K562 (cell line): ENCODE measurements at regions not wholly inside any gene's neighbourhood (a gene's known extent, or its start where the extent isn't known, plus 50 kb on each side); places are given as distances from the start of the nearest gene placed in this dataset.
A peak's percentile ranks its signal among the peaks of the same experiment; 100 is the strongest.

Experiments used
- ATAC-seq: fragments of 200-7000 bp; cut with Tn5 transposase; 3 replicates; pipeline ENCODE4 v1.9.1; 2020; ENCODE audit warnings: moderate library complexity
- BruUV-seq: library from RNA; stranded (reverse); fragments of 400-500 nt; replicated peaks from 2 replicates; lab custom pipeline; 2021; lab: Mats Ljungman, UMichigan
- CTCF ChIA-PET: fragments of 300-600 bp; formaldehyde crosslinking; extraction: SDS; loops from one replicate; lab custom pipeline; 2021; ENCODE audit warnings: low intra/inter-chr PET ratio; lab: Yijun Ruan, JAX
- POLR2A ChIA-PET: fragments of 300-600, 350-650 bp; sonication (Branson Sonifier 250); formaldehyde crosslinking; extraction: SDS; loops from one replicate; lab custom pipeline; 2021; ENCODE audit warnings: antibody characterized with exemption, inconsistent platforms; lab: Yijun Ruan, JAX
- DNase-seq, 4 experiments: peaks; one replicate each; pipeline versions ENCODE4 v3.0.0 to v3.0.0-alpha.2; 2011 to 2018; ENCODE audit warnings: low spot score in 3 of 4, mixed read lengths in 3 of 4; ENCODE audit errors: extremely low read depth in 1 of 4
- FAIRE-seq: peaks from 2 replicates; lab custom pipeline; 2011; peaks lifted over from hg19 to GRCh38; lab: Jason Lieb, UNC
- H2AFZ ChIP-seq: 2 replicates; pipeline ENCODE4 v1.6.0; 2011; ENCODE audit warnings: low read depth, low read length, control low read depth, inconsistent platforms
- H3K27ac ChIP-seq: fragments of 200-600 bp; 3 replicates; pipeline ENCODE4 v1.8.0; 2011; ENCODE audit warnings: low read depth, mild to moderate bottlenecking, control low read depth, inconsistent platforms, low read length, moderate library complexity, mixed read lengths; ENCODE audit errors: extremely low read depth
- H3K27me3 ChIP-seq, 2 experiments: fragments of 300-600 bp in 1 of 2; 2 replicates in 1 of 2; 3 replicates in 1 of 2; pipeline versions ENCODE4 v1.6.0 to v1.8.0; 2011; ENCODE audit warnings: inconsistent platforms in 2 of 2, low read length in 2 of 2, mild to moderate bottlenecking in 1 of 2, mixed read lengths in 1 of 2, moderate library complexity in 1 of 2; ENCODE audit not compliant: control insufficient read depth in 2 of 2, insufficient read depth in 2 of 2
- H3K36me3 ChIP-seq: fragments of 300-600 bp; 3 replicates; pipeline ENCODE4 v1.8.0; 2011; ENCODE audit warnings: mild to moderate bottlenecking, low read length, inconsistent platforms; ENCODE audit not compliant: control insufficient read depth, insufficient read depth
- H3K4me1 ChIP-seq, 2 experiments: fragments of 200-600 bp in 1 of 2; replicated peaks in 1 of 2; 2 replicates in 1 of 2; 3 replicates in 1 of 2; pipeline versions ENCODE4 v1.5.1 to v1.8.0; 2011; ENCODE audit warnings: inconsistent platforms in 2 of 2, low read length in 2 of 2, mild to moderate bottlenecking in 1 of 2, mixed read lengths in 1 of 2, moderate library complexity in 1 of 2; ENCODE audit not compliant: control insufficient read depth in 2 of 2, insufficient read depth in 2 of 2
- H3K4me2 ChIP-seq: 2 replicates; pipeline ENCODE4 v1.6.1; 2011; ENCODE audit warnings: low read length, control low read depth, inconsistent platforms, mixed read lengths; ENCODE audit not compliant: insufficient read depth
- H3K4me3 ChIP-seq: fragments of 200-600 bp; sonication (generic), shearing (Covaris generic); 2 replicates; pipeline ENCODE4 v1.5.1; 2016; ENCODE audit warnings: control low read depth, inconsistent platforms
- H3K79me2 ChIP-seq: fragments of 200-600 bp; 3 replicates; pipeline ENCODE4 v1.8.0; 2011; ENCODE audit warnings: low read length, inconsistent platforms; ENCODE audit not compliant: control insufficient read depth, insufficient read depth
- H3K9ac ChIP-seq, 2 experiments: 2 replicates each; pipeline versions ENCODE4 v1.6.0 to v1.6.1; 2011; ENCODE audit warnings: low read depth in 2 of 2, low read length in 2 of 2, control low read depth in 1 of 2, inconsistent platforms in 1 of 2, mild to moderate bottlenecking in 1 of 2, mixed read lengths in 1 of 2; ENCODE audit not compliant: insufficient read depth in 1 of 2
- H3K9me1 ChIP-seq: one replicate; pipeline ENCODE4 v1.6.0; 2011; ENCODE audit warnings: inconsistent platforms, mild to moderate bottlenecking, low read length, moderate library complexity; ENCODE audit not compliant: control insufficient read depth, insufficient read depth
- H3K9me3 ChIP-seq: replicated peaks from 2 replicates; pipeline ENCODE4 v1.5.1; 2011; ENCODE audit warnings: low read depth, low read length, inconsistent platforms; ENCODE audit not compliant: control insufficient read depth, insufficient read depth
- H4K20me1 ChIP-seq: replicated peaks from 2 replicates; pipeline ENCODE4 v1.6.1; 2011; ENCODE audit warnings: low read length, inconsistent platforms, mixed read lengths; ENCODE audit not compliant: control insufficient read depth, insufficient read depth
- CREBBP ChIP-seq: IDR thresholded peaks from one replicate; pipeline ENCODE4 v1.6.1; 2012; ENCODE audit warnings: low read depth, mild to moderate bottlenecking, control low read depth, inconsistent platforms, low read length
- RBM25 ChIP-seq: fragments of 200-400 bp; formaldehyde crosslinking; IDR thresholded peaks from 2 replicates; pipeline ENCODE4 v1.6.1; 2018; ENCODE audit warnings: low read length, low read depth, moderate library complexity; ENCODE audit not compliant: severe bottlenecking
- RBM39 ChIP-seq: fragments of 200-400 bp; formaldehyde crosslinking; optimal IDR thresholded peaks from 2 replicates; pipeline ENCODE3; 2018; ENCODE audit warnings: low read depth, low read length
- YY1 ChIP-seq, 3 experiments: IDR thresholded peaks; 2 replicates each; pipeline ENCODE4 v1.6.1; 2011; ENCODE audit warnings: low read length in 2 of 3, mild to moderate bottlenecking in 2 of 3, moderate library complexity in 2 of 3, borderline replicate concordance in 1 of 3, control low read depth in 1 of 3, low read depth in 1 of 3; ENCODE audit not compliant: insufficient read depth in 3 of 3, insufficient replicate concordance in 2 of 3, control insufficient read depth in 1 of 3, insufficient read length in 1 of 3; ENCODE audit errors: extremely low read depth in 1 of 3
- ZFP36 ChIP-seq: fragments of 150-350 bp; IDR thresholded peaks from 2 replicates; pipeline ENCODE4 v1.6.1; 2018; ENCODE audit warnings: low read length, low read depth; ENCODE audit not compliant: partially characterized antibody
- ZNF224 ChIP-seq: sonication (generic); formaldehyde crosslinking; IDR thresholded peaks from 2 replicates; pipeline ENCODE4 v1.8.0; 2022; ENCODE audit warnings: mild to moderate bottlenecking, missing genetic modification reagents
- WGBS: fragments of 100-300 bp; shearing (Covaris generic); methylation state at CpG from one replicate; pipeline ENCODE4 v1.1.6; 2016; ENCODE audit warnings: low coverage, mixed read lengths; ENCODE audit not compliant: insufficient coverage; ENCODE audit errors: missing lambda C conversion rate; 5-methylcytosine and 5-hydroxymethylcytosine counted together
- in situ Hi-C: fragments of 300-500 bp; cut with MboI; formaldehyde crosslinking; loops from 4 replicates; pipeline ENCODE4 v1.15.0; 2018; ENCODE audit warnings: inconsistent platforms, mixed read lengths
- intact Hi-C: fragments of 100-400 bp; cut with micrococcal nuclease; formaldehyde crosslinking; loops from 2 replicates; pipeline ENCODE4 v1.14.2; 2022
- TF ChIP-seq, protein P1 (sequence below): sonication (generic); formaldehyde crosslinking; IDR thresholded peaks from 2 replicates; pipeline ENCODE4 v1.8.1; 2023; ENCODE audit warnings: mild to moderate bottlenecking, missing genetic modification reagents

DNA sequence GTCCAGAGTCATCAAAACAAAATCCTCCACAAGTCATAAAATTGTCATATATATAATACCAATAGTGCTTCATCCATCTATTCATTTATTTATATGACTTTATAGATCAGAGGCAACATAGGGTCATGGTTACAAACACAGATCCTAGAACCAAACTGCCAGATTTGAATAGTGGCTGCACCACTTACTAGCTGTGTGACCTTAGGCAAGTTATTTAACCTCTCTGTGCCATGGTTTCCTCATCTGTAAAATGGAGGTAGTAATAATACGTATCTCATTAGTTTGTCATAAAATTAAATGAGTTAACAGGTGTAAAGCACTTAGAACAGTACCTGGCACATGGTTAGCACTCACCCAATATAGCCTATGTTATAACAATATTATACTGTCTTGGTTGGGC, 58.9 kb upstream of the BZW1 start:
- BruUV-seq: no TSS peak
- no peaks in the 10 kb centered on the region for H3K36me3 ChIP-seq
- ChIA-PET CTCF (interaction anchor here (0.6 kb wide), 1 partner anchor 29 kb away, joined by 4 read pairs; no protein-coding TSS in a partner anchor), POLR2A (interaction anchor here (1.3 kb wide), 1 partner anchor 15 kb away, joined by 3 read pairs; no protein-coding TSS in a partner anchor)
- DNase-seq (no peak), FAIRE-seq (no peak), ATAC-seq (no peak)
- peaks cover 4 to 22% of the 10 kb centered on the region in 2 experiments; a peak in 2 of 5 replicates for H3K27me3 ChIP-seq
- no peak overlapping the region for H2AFZ ChIP-seq
- TF ChIP-seq ZFP36 (peak; percentile 31), RBM25 (peak; percentile 93), YY1 (IDR thresholded peaks at IDR 0.05; ENCODE audit: borderline replicate concordance in 1 of 3, control insufficient read depth in 1 of 3, extremely low read depth in 1 of 3, insufficient read depth in 3 of 3, insufficient read length in 1 of 3, insufficient replicate concordance in 2 of 3, low read depth in 1 of 3, low read length in 2 of 3) (no peak), RBM39 (no peak), CREBBP (no peak), ZNF224 (CRISPR knock-in tag) (no peak)
- TF ChIP-seq, protein P1, sequence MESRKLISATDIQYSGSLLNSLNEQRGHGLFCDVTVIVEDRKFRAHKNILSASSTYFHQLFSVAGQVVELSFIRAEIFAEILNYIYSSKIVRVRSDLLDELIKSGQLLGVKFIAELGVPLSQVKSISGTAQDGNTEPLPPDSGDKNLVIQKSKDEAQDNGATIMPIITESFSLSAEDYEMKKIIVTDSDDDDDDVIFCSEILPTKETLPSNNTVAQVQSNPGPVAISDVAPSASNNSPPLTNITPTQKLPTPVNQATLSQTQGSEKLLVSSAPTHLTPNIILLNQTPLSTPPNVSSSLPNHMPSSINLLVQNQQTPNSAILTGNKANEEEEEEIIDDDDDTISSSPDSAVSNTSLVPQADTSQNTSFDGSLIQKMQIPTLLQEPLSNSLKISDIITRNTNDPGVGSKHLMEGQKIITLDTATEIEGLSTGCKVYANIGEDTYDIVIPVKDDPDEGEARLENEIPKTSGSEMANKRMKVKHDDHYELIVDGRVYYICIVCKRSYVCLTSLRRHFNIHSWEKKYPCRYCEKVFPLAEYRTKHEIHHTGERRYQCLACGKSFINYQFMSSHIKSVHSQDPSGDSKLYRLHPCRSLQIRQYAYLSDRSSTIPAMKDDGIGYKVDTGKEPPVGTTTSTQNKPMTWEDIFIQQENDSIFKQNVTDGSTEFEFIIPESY (CRISPR knock-in tag): no peak
- H4K20me1 ChIP-seq: no peaks in the 10 kb centered on the region
- no peak overlapping the region for H3K4me2 ChIP-seq
- 0% methylated on average over 1 of the region's 1 CpG for WGBS
- H3K27ac ChIP-seq: no peak overlapping the region
- H3K79me2 ChIP-seq: no peaks in the 10 kb centered on the region
- in situ Hi-C loops (no loop called here), intact Hi-C loops (loop anchor here (5.0 kb wide), 1 partner anchor 59 kb away; the partner anchor contains the start of gene BZW1)
- no peaks in the 10 kb centered on the region for H3K9me3 ChIP-seq
- no peaks in the 10 kb centered on the region for H3K9me1 ChIP-seq
- no peak overlapping the region for H3K4me3 ChIP-seq
- H3K4me1 ChIP-seq: peaks cover 0 to 5% of the 10 kb centered on the region in 2 experiments; a peak in 2 of 5 replicates
- no peak overlapping the region for H3K9ac ChIP-seq
